GM12878 (cell line): ENCODE measurements at regions not wholly inside any gene's neighbourhood (a gene's known extent, or its start where the extent isn't known, plus 50 kb on each side); places are given as distances from the start of the nearest gene placed in this dataset.

ENCODE experiments used
- KLF5 ChIP-seq: fragments of 450-650 bp; IDR thresholded peaks from 2 replicates; pipeline ENCODE4 v1.6.1; 2014; ENCODE audit warnings: mild to moderate bottlenecking; ENCODE audit not compliant: partially characterized antibody
- MEF2A ChIP-seq: IDR thresholded peaks from 2 replicates; pipeline ENCODE4 v1.6.1; 2011; ENCODE audit warnings: low read depth, mild to moderate bottlenecking, low read length, moderate library complexity; ENCODE audit not compliant: insufficient read depth
- MYB ChIP-seq: fragments of 150-350 bp; IDR thresholded peaks from 2 replicates; pipeline ENCODE4 v1.6.1; 2014; ENCODE audit warnings: mild to moderate bottlenecking, low read depth, low read length, borderline replicate concordance
- RUNX3 ChIP-seq: IDR thresholded peaks from 2 replicates; pipeline ENCODE4 v1.6.1; 2012; ENCODE audit warnings: low read length, inconsistent platforms
- SMC3 ChIP-seq: IDR thresholded peaks from 2 replicates; pipeline ENCODE4 v1.6.1; 2011; ENCODE audit warnings: low read length, improper control_type of control experiment, borderline replicate concordance
- ZNF622 ChIP-seq: fragments of 450-650 bp; IDR thresholded peaks from 2 replicates; pipeline ENCODE4 v1.6.1; 2017; ENCODE audit warnings: mild to moderate bottlenecking, inconsistent platforms
- TF ChIP-seq, protein P1 (sequence below): fragments of 450-650 bp; formaldehyde crosslinking; IDR thresholded peaks from 2 replicates; pipeline ENCODE4 v1.4.0; 2020; ENCODE audit warnings: mild to moderate bottlenecking, moderate library complexity
- TF ChIP-seq, protein P2 (sequence below): IDR thresholded peaks from 2 replicates; pipeline ENCODE4 v1.6.1; 2012; ENCODE audit warnings: improper control_type of control experiment, low read depth, low read length; ENCODE audit not compliant: insufficient replicate concordance

DNA sequence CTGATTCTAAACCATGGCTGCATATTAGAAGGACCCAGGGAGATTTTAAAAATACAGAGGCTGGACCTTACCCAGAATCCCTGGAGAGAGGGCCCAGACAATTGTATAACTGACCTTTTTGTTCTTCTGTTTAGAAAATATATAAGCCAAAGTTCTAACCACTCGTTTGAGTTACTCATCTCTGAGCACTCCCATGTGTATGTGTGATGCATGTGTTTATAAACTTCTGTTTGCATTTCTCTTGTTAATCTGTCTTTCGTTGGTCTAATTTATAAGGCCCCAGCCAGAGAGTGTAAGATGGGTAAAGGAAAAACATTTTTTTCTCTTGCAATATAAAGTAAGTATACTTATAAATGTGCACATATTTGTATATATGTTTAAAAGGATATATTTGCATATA, 443.9 kb downstream of the ZNF608 start (continued):
- TF ChIP-seq, protein P1, sequence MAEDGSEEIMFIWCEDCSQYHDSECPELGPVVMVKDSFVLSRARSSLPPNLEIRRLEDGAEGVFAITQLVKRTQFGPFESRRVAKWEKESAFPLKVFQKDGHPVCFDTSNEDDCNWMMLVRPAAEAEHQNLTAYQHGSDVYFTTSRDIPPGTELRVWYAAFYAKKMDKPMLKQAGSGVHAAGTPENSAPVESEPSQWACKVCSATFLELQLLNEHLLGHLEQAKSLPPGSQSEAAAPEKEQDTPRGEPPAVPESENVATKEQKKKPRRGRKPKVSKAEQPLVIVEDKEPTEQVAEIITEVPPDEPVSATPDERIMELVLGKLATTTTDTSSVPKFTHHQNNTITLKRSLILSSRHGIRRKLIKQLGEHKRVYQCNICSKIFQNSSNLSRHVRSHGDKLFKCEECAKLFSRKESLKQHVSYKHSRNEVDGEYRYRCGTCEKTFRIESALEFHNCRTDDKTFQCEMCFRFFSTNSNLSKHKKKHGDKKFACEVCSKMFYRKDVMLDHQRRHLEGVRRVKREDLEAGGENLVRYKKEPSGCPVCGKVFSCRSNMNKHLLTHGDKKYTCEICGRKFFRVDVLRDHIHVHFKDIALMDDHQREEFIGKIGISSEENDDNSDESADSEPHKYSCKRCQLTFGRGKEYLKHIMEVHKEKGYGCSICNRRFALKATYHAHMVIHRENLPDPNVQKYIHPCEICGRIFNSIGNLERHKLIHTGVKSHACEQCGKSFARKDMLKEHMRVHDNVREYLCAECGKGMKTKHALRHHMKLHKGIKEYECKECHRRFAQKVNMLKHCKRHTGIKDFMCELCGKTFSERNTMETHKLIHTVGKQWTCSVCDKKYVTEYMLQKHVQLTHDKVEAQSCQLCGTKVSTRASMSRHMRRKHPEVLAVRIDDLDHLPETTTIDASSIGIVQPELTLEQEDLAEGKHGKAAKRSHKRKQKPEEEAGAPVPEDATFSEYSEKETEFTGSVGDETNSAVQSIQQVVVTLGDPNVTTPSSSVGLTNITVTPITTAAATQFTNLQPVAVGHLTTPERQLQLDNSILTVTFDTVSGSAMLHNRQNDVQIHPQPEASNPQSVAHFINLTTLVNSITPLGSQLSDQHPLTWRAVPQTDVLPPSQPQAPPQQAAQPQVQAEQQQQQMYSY (CRISPR knock-in tag) = no peak
- TF ChIP-seq MEF2A (no peak), ZNF622 (no peak), RUNX3 (no peak), KLF5 (no peak), MYB (no peak), SMC3 (no peak)
- TF ChIP-seq, protein P2, sequence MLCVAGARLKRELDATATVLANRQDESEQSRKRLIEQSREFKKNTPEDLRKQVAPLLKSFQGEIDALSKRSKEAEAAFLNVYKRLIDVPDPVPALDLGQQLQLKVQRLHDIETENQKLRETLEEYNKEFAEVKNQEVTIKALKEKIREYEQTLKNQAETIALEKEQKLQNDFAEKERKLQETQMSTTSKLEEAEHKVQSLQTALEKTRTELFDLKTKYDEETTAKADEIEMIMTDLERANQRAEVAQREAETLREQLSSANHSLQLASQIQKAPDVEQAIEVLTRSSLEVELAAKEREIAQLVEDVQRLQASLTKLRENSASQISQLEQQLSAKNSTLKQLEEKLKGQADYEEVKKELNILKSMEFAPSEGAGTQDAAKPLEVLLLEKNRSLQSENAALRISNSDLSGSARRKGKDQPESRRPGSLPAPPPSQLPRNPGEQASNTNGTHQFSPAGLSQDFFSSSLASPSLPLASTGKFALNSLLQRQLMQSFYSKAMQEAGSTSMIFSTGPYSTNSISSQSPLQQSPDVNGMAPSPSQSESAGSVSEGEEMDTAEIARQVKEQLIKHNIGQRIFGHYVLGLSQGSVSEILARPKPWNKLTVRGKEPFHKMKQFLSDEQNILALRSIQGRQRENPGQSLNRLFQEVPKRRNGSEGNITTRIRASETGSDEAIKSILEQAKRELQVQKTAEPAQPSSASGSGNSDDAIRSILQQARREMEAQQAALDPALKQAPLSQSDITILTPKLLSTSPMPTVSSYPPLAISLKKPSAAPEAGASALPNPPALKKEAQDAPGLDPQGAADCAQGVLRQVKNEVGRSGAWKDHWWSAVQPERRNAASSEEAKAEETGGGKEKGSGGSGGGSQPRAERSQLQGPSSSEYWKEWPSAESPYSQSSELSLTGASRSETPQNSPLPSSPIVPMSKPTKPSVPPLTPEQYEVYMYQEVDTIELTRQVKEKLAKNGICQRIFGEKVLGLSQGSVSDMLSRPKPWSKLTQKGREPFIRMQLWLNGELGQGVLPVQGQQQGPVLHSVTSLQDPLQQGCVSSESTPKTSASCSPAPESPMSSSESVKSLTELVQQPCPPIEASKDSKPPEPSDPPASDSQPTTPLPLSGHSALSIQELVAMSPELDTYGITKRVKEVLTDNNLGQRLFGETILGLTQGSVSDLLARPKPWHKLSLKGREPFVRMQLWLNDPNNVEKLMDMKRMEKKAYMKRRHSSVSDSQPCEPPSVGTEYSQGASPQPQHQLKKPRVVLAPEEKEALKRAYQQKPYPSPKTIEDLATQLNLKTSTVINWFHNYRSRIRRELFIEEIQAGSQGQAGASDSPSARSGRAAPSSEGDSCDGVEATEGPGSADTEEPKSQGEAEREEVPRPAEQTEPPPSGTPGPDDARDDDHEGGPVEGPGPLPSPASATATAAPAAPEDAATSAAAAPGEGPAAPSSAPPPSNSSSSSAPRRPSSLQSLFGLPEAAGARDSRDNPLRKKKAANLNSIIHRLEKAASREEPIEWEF = no peak
